CD4-positive, CD25-positive, alpha-beta regulatory T cell (primary cell): ENCODE measurements at regions not wholly inside any gene's neighbourhood (a gene's known extent, or its start where the extent isn't known, plus 50 kb on each side); places are given as distances from the start of the nearest gene placed in this dataset.

Experiments used
- ATAC-seq, 2 donors: fragments of 150-1000 bp; cut with Tn5 transposase; one replicate each; pipeline ENCODE4 v1.10.0; 2021; ENCODE audit warnings: low read depth in 2 of 2, moderate number of reproducible peaks in 2 of 2, moderate library complexity in 1 of 2
- DNase-seq, 3 donors: peaks; one replicate each; pipeline versions ENCODE4 v3.0.0 to v3.0.0-alpha.2; 2012 to 2022; ENCODE audit warnings: mixed read lengths in 1 of 3
- H3K27ac ChIP-seq: one replicate; pipeline ENCODE4 v1.7.0; 2013; ENCODE audit warnings: mild to moderate bottlenecking, low read length; ENCODE audit not compliant: insufficient read depth, poor library complexity, severe bottlenecking
- H3K27me3 ChIP-seq: one replicate; pipeline ENCODE4 v1.7.0; 2013; ENCODE audit warnings: low read length; ENCODE audit not compliant: control insufficient read depth, insufficient read depth
- H3K36me3 ChIP-seq: one replicate; pipeline ENCODE4 v1.7.0; 2013; ENCODE audit warnings: mild to moderate bottlenecking, low read length, moderate library complexity; ENCODE audit not compliant: control insufficient read depth, insufficient read depth
- H3K4me1 ChIP-seq: 2 replicates; pipeline ENCODE4 v1.7.0; 2013; ENCODE audit warnings: mild to moderate bottlenecking, low read length; ENCODE audit not compliant: insufficient read depth, control insufficient read depth, poor library complexity, severe bottlenecking
- H3K4me3 ChIP-seq: one replicate; pipeline ENCODE4 v1.7.0; 2013; ENCODE audit warnings: low read depth, mild to moderate bottlenecking, low read length, moderate library complexity
- H3K9me3 ChIP-seq, 2 experiments: 1 replicate in 1 of 2; 2 replicates in 1 of 2; pipeline ENCODE4 v1.7.0; 2013; ENCODE audit warnings: low read length in 2 of 2, mild to moderate bottlenecking in 1 of 2, moderate library complexity in 1 of 2; ENCODE audit not compliant: control insufficient read depth in 2 of 2
- H3K27ac Mint-ChIP-seq, 3 donors: one replicate each; pipeline ENCODE4 v1.8.0; 2020 to 2022; ENCODE audit warnings: mild to moderate bottlenecking in 3 of 3, mixed read lengths in 3 of 3, moderate library complexity in 2 of 3
- H3K27me3 Mint-ChIP-seq: one replicate; pipeline ENCODE4 v1.8.0; 2022; ENCODE audit warnings: mild to moderate bottlenecking, mixed read lengths
- H3K36me3 Mint-ChIP-seq: one replicate; pipeline ENCODE4 v1.8.0; 2020; ENCODE audit warnings: mixed read lengths
- H3K4me1 Mint-ChIP-seq, 4 donors: one replicate each; pipeline ENCODE4 v1.8.0; 2020 to 2022; ENCODE audit warnings: mixed read lengths in 4 of 4, mild to moderate bottlenecking in 1 of 4
- H3K4me3 Mint-ChIP-seq, 4 donors: one replicate each; pipeline ENCODE4 v1.8.0; 2020 to 2022; ENCODE audit warnings: mild to moderate bottlenecking in 4 of 4, mixed read lengths in 4 of 4, moderate library complexity in 3 of 4
- H3K9me3 Mint-ChIP-seq, 7 donors: one replicate each; pipeline ENCODE4 v1.8.0; 2020 to 2022; ENCODE audit warnings: mixed read lengths in 7 of 7, mild to moderate bottlenecking in 3 of 7, moderate library complexity in 2 of 7

DNA sequence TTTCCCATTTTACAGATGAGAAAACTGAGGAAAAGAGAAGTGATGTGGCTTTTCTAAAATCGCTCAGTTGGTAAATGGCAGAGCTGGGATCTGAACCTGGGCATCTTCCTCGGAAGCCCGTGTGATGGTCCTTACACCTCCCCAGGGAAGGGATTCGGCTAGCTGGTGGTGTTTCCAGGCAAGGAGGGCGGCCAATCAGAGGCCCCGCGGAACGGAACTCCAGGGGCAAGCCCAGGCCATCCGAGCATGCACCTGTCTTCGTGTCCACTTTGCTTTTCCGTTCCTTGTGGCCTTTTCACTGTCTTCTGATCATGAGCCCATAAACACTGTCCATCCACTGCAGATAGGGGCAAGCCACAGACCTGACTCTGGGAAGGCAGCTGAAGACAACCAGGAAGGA, 114.8 kb upstream of the TMEM132D start:
- Histone ChIP-seq H3K27ac (no peak overlapping the region), H3K27me3 (no peaks in the 10 kb centered on the region), H3K4me1 (no peaks in the 10 kb centered on the region), H3K9me3 (no peaks in the 10 kb centered on the region), H3K36me3 (no peaks in the 10 kb centered on the region), H3K4me3 (no peak overlapping the region)
- Mint-ChIP-seq H3K9me3 (no peaks in the 10 kb centered on the region), H3K4me3 (no peak overlapping the region), H3K36me3 (no peaks in the 10 kb centered on the region), H3K4me1 (no peaks in the 10 kb centered on the region), H3K27ac (no peak overlapping the region), H3K27me3 (no peaks in the 10 kb centered on the region)
- no peak for DNase-seq
- ATAC-seq: no peak

DNA sequence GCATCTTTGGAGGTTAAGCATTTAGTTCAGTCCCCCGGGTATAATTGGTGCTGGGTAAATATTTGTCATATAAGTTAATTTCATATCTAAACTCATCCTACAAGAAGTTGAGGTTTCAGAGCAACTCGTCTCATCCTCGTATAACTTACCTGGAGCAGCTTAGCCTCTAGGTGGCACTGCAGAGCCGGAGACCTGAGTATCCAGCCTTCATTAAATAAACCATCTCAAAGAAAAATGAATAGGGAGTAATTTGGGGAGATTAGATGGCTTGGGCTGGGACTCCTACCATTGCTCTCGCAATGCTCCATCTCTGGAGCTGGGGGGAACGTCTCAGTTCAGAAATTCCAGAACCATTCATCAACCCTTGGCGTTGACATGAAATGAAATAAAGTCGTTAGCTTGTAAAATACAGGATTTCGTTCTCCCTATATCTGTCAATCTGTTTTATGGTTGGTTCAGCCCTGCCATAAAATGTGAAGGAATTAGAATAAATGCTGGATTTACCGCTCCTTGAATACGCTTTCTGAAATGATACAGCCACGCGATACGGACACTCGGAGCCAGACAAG, 122.9 kb upstream of the TMEM132D start:
- H3K4me1 ChIP-seq: no peaks in the 10 kb centered on the region
- H3K27ac Mint-ChIP-seq: no peak overlapping the region
- no peaks in the 10 kb centered on the region for H3K4me1 Mint-ChIP-seq
- H3K27ac ChIP-seq: no peak overlapping the region
- H3K36me3 Mint-ChIP-seq: no peaks in the 10 kb centered on the region
- H3K27me3 ChIP-seq: no peaks in the 10 kb centered on the region
- H3K9me3 Mint-ChIP-seq: peaks cover 0 to 3% (median 0%) of the 10 kb centered on the region in 7 donors
- H3K36me3 ChIP-seq: no peaks in the 10 kb centered on the region
- peaks cover 4% of the 10 kb centered on the region for H3K27me3 Mint-ChIP-seq
- DNase-seq (peak in 1 of 3 donors; percentile 27), ATAC-seq (no peak)
- no peak overlapping the region for H3K4me3 Mint-ChIP-seq
- no peak overlapping the region for H3K4me3 ChIP-seq
- H3K9me3 ChIP-seq: no peaks in the 10 kb centered on the region

DNA sequence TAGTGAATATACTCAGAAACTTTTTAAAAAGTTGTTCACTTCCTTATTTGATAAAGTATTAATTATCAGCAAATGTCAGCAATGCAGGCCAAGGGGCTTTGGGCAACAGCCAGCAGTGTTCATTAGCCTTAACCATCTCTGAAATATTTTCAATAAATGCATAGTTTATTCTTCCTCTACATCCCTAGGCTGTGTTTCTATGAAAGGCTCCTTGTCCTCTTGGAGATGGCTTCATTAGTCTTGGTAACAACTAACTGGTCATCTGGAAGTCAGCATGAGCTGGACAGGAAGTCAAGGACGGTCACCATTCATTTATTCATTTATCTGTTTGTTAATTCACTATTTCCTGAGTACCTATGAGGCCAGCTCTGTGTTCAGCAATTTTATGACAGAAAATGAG, 124.0 kb upstream of the TMEM132D start:
- H3K36me3 Mint-ChIP-seq: no peaks in the 10 kb centered on the region
- Histone ChIP-seq H3K4me3 (no peak overlapping the region), H3K9me3 (no peaks in the 10 kb centered on the region), H3K36me3 (no peaks in the 10 kb centered on the region), H3K4me1 (no peaks in the 10 kb centered on the region), H3K27ac (no peak overlapping the region), H3K27me3 (no peaks in the 10 kb centered on the region)
- H3K27ac Mint-ChIP-seq: no peak overlapping the region
- ATAC-seq (no peak), DNase-seq (no peak)
- H3K9me3 Mint-ChIP-seq: peaks cover 0 to 3% (median 0%) of the 10 kb centered on the region in 7 donors
- H3K4me1 Mint-ChIP-seq: no peaks in the 10 kb centered on the region
- peaks cover 4% of the 10 kb centered on the region for H3K27me3 Mint-ChIP-seq
- no peak overlapping the region for H3K4me3 Mint-ChIP-seq

DNA sequence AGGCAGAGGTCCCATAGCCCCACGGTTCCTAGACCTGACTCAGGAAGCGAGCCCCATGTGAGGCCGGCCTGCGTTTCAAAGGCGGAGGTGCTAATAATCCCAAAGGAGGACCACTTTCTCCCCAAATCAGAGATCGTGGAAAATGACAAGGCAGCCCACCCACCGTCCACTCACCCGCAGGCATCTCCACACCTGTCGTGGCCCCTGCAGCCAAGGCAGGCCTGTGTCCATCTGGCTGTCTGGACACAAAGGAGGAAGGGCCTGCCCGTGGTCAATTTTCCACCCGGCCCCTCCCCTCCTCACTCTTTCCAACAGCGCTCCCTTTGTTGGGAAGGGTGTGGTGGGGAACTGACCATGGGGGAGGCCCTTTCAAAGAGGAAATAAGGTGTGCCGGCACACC, 125.3 kb upstream of the TMEM132D start:
- no peak for DNase-seq
- Mint-ChIP-seq H3K36me3 (no peaks in the 10 kb centered on the region), H3K27me3 (peaks cover 4% of the 10 kb centered on the region), H3K9me3 (peaks cover 0 to 3% (median 0%) of the 10 kb centered on the region in 7 donors), H3K4me1 (no peaks in the 10 kb centered on the region), H3K4me3 (no peak overlapping the region), H3K27ac (no peak overlapping the region)
- Histone ChIP-seq H3K4me3 (no peak overlapping the region), H3K27ac (no peak overlapping the region), H3K36me3 (no peaks in the 10 kb centered on the region), H3K27me3 (no peaks in the 10 kb centered on the region), H3K9me3 (no peaks in the 10 kb centered on the region), H3K4me1 (no peaks in the 10 kb centered on the region)
- no peak for ATAC-seq

DNA sequence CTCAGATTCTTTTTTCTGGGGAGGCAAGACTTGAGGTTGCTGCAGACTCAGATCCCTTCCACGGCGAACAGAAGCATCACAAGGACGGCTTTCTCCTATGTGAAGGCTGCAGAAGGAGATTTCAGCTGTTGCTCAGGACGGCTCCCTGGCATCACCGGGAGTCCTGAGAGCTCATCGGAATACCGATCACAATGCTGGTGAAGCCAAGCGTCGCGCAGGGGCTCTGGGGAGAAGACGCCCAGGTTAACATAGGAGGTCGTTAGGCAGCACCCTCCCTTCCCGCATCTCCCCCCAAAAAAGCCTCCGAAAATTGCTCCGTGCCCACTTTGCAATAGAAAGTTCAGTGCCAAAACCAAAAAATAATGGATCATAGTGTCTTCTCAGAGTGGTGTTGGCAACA, 127.2 kb upstream of the TMEM132D start:
- DNase-seq: no peak
- Mint-ChIP-seq H3K27ac (no peak overlapping the region), H3K4me3 (no peak overlapping the region), H3K9me3 (peaks cover 0 to 3% (median 0%) of the 10 kb centered on the region in 7 donors), H3K4me1 (no peaks in the 10 kb centered on the region), H3K36me3 (no peaks in the 10 kb centered on the region), H3K27me3 (peaks cover 4% of the 10 kb centered on the region)
- H3K27ac ChIP-seq: no peak overlapping the region
- no peaks in the 10 kb centered on the region for H3K36me3 ChIP-seq
- no peaks in the 10 kb centered on the region for H3K9me3 ChIP-seq
- no peak for ATAC-seq
- no peaks in the 10 kb centered on the region for H3K27me3 ChIP-seq
- H3K4me1 ChIP-seq: no peaks in the 10 kb centered on the region
- no peak overlapping the region for H3K4me3 ChIP-seq

DNA sequence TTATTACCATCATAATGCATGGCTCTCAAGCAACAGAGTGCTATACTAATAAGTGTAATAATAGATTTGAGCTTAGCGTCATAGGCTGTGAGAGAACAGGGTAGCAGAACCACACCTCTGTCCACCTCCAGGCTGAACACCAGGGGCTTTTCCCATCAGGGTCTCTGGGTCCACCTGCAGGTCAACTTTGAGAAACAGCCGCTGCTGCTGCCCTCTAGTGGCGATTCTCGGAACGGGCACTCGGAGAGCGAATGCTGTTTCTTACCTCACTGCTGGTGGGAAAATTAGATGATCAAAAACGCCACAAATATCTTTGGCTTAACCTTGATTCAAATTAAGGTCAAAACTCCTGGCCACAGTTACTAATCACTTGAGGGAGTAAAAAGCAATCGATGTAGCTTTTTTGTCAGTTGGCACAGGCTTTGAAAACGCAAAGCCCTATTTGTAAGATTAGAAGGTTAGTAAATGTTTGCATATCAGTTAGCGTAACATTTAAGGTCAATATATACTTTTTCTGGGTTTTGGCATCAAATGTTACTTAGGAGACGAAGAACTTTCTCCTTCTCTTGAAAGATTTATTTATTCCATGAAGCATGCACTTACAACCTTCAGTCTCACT, 127.9 kb upstream of the TMEM132D start:
- Mint-ChIP-seq H3K9me3 (peaks cover 0 to 3% (median 0%) of the 10 kb centered on the region in 7 donors), H3K27ac (no peak overlapping the region), H3K27me3 (peaks cover 4% of the 10 kb centered on the region), H3K4me3 (no peak overlapping the region), H3K36me3 (no peaks in the 10 kb centered on the region), H3K4me1 (no peaks in the 10 kb centered on the region)
- DNase-seq (peak in 2 of 3 donors; percentile 17 to 35), ATAC-seq (no peak)
- Histone ChIP-seq H3K4me3 (no peak overlapping the region), H3K4me1 (no peaks in the 10 kb centered on the region), H3K9me3 (no peaks in the 10 kb centered on the region), H3K27ac (no peak overlapping the region), H3K27me3 (no peaks in the 10 kb centered on the region), H3K36me3 (no peaks in the 10 kb centered on the region)

DNA sequence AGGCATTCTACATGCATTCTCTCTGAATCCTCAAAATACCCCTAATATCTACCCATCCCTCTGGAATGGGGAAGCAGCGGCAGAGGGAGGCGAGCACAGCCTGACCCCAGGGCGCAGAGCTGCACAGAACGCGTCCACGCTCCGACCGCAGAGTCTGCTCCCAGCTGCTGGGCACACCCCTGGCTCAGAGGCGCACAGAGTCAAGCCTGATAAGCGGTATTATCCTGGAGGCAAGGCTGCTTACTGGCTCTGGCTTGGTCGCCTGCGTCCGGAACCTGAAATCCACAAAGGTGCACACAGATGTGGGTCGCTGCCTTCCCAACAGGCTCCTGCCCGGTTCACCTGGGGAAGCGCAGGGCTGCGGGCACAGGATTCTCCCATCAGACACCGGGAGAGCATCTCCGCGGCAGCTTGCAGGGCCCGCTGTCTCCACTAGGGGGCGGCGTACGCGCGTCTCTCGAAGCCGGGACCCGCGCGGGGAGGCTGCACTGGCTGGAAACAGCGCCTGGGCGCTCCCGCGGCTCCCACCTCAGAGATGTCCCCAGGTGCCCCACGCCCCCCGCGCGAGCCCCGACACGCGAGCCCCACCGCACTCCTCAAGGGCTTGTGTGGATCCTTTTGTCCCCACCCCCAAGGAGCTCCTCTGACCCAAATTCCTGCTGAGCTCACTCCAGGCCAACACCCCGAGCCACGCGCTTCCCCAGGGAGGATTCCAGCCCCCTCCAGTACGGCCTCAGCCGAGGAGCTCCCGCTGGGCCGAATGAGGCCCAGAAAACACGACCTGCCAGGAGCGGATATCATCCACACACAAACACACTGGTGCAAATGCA, 120.1 kb upstream of the FZD10 start:
- no peaks in the 10 kb centered on the region for H3K4me1 ChIP-seq
- no peak overlapping the region for H3K4me3 ChIP-seq
- ATAC-seq (no peak), DNase-seq (no peak)
- Mint-ChIP-seq H3K27me3 (peaks cover 9% of the 10 kb centered on the region), H3K36me3 (no peaks in the 10 kb centered on the region), H3K4me1 (no peaks in the 10 kb centered on the region), H3K27ac (no peak overlapping the region), H3K4me3 (no peak overlapping the region), H3K9me3 (peaks cover 2 to 7% (median 3%) of the 10 kb centered on the region in 7 donors)
- no peaks in the 10 kb centered on the region for H3K36me3 ChIP-seq
- peaks cover 3% of the 10 kb centered on the region for H3K27me3 ChIP-seq
- no peak overlapping the region for H3K27ac ChIP-seq
- no peaks in the 10 kb centered on the region for H3K9me3 ChIP-seq
